ENCODE measurements at regions not wholly inside any gene's neighbourhood (a gene's known extent, or its start where the extent isn't known, plus 50 kb on each side); places are given as distances from the start of the nearest gene placed in this dataset.

GRCh38 chr6:95404777-95405176 lies 172.6 kb upstream of the MANEA start:
- ATAC-seq, result no peak
- Mint-ChIP-seq H3K4me1 (ENCODE audit: low read depth) (no peaks in the 10 kb centered on the region), H3K27me3 (ENCODE audit: low read depth) (no peaks in the 10 kb centered on the region), H3K4me3 (no peak overlapping the region), H3K9me3 (no peaks in the 10 kb centered on the region), H3K36me3 (ENCODE audit: insufficient read depth) (no peaks in the 10 kb centered on the region)
- no peak for DNase-seq

- no peak for ATAC-seq
- Mint-ChIP-seq H3K4me3 (no peak overlapping the region), H3K9me3 (no peaks in the 10 kb centered on the region), H3K4me1 (ENCODE audit: low read depth) (no peaks in the 10 kb centered on the region), H3K36me3 (ENCODE audit: insufficient read depth) (no peaks in the 10 kb centered on the region), H3K27me3 (ENCODE audit: low read depth) (no peaks in the 10 kb centered on the region)
- DNase-seq, result no peak
These were observed 169.2 kb upstream of the MANEA start for GRCh38 chr6:95408111-95408510.

- no peaks in the 10 kb centered on the region for H3K36me3 Mint-ChIP-seq (ENCODE audit: insufficient read depth)
- H3K4me3 Mint-ChIP-seq, result no peak overlapping the region
- DNase-seq (no peak), ATAC-seq (no peak)
- no peaks in the 10 kb centered on the region for H3K4me1 Mint-ChIP-seq (ENCODE audit: low read depth)
- H3K27me3 Mint-ChIP-seq (ENCODE audit: low read depth), result no peaks in the 10 kb centered on the region
- H3K9me3 Mint-ChIP-seq, result no peaks in the 10 kb centered on the region
These were observed 167.2 kb upstream of the MANEA start for GRCh38 chr6:95410168-95410567.

- no peak overlapping the region for H3K4me3 Mint-ChIP-seq
- no peaks in the 10 kb centered on the region for H3K36me3 Mint-ChIP-seq (ENCODE audit: insufficient read depth)
- H3K4me1 Mint-ChIP-seq (ENCODE audit: low read depth), result no peaks in the 10 kb centered on the region
- H3K9me3 Mint-ChIP-seq, result no peaks in the 10 kb centered on the region
- no peak for DNase-seq
- ATAC-seq, result no peak
- H3K27me3 Mint-ChIP-seq (ENCODE audit: low read depth), result no peaks in the 10 kb centered on the region
These were observed 163.5 kb upstream of the MANEA start for GRCh38 chr6:95413789-95414188.

- Mint-ChIP-seq H3K27me3 (ENCODE audit: low read depth) (no peaks in the 10 kb centered on the region), H3K36me3 (ENCODE audit: insufficient read depth) (no peaks in the 10 kb centered on the region), H3K4me1 (ENCODE audit: low read depth) (no peaks in the 10 kb centered on the region), H3K4me3 (no peak overlapping the region), H3K9me3 (peaks cover 11% of the 10 kb centered on the region)
- DNase-seq (no peak), ATAC-seq (no peak)
These were observed 159.5 kb upstream of the MANEA start for GRCh38 chr6:95417856-95418255.

DNA sequence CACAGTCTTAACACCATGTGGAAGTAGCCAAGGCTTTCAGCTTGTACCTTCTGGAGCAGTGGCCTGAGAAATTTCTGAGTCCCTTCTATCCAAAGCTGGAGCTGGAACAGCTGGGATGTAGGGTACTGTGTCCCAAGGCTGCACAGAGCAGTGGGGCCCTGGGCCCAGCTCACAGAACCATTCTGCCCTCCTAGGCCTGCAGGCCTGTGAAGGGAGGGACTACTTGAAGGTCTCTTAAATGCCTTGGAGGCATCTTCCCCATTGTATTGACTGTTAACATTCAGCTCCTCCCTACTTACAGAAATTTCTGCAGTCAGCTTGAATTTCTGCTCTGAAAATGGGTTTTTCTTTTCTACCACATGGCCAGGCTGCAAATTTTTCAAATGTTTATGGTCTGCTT lies 156.5 kb upstream of the MANEA start:
- Mint-ChIP-seq H3K36me3 (ENCODE audit: insufficient read depth) (no peaks in the 10 kb centered on the region), H3K9me3 (peaks cover 11% of the 10 kb centered on the region), H3K27me3 (ENCODE audit: low read depth) (no peaks in the 10 kb centered on the region), H3K4me1 (ENCODE audit: low read depth) (no peaks in the 10 kb centered on the region), H3K4me3 (no peak overlapping the region)
- ATAC-seq, result no peak
- no peak for DNase-seq

DNA sequence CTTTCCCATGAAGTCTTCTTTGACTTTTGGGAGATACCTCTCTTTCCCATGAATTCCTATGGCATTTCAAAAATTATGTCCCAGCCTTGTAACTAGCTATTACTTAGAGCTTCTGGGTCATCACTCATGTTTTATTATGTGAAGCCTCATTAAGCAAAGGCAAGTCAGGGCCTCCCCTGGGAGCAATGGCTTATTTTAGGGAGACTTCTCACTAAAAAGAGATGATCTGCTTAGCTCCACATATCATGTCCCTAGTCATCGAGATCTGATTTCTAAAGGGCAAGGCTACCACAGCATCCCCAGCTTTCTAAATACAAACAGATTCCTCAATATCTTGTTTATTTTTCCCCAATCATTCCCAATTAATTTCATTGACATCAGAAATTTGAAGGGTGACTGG lies 154.0 kb upstream of the MANEA start:
- no peak overlapping the region for H3K4me3 Mint-ChIP-seq
- no peak for ATAC-seq
- H3K4me1 Mint-ChIP-seq (ENCODE audit: low read depth), result no peaks in the 10 kb centered on the region

DNA sequence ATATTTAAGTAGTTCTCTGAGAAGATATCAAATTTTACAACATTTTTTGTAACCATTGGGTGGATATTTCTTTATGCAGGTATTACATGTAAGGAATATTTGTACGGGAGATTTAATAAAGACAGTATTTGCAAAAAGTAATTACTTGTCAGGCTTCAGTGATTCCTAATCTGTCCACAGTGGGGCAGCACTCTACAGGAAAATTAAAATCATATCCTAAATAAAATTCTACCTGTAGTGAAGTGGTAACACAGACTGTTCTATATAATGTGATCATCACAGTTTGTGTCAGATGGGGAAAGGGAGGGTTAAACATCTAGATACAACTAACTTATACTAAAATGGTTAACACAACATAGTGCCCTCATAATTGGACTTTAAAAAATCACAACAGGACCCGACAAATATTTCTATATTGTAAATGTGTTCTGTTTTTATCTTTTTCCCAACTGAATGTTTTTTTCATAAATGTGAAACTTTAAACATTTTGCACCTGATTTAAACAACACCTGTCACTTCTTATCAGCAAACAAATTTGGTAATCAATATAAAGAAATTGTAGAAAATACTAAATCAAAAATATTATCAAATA lies 145.6 kb upstream of the MANEA start:
- no peaks in the 10 kb centered on the region for H3K27me3 Mint-ChIP-seq (ENCODE audit: low read depth)
- no peaks in the 10 kb centered on the region for H3K36me3 Mint-ChIP-seq (ENCODE audit: insufficient read depth)
- DNase-seq, result peak; percentile 5
- ATAC-seq, result no peak
- no peaks in the 10 kb centered on the region for H3K9me3 Mint-ChIP-seq
- no peaks in the 10 kb centered on the region for H3K4me1 Mint-ChIP-seq (ENCODE audit: low read depth)
- H3K4me3 Mint-ChIP-seq, result no peak overlapping the region

More for the DNA sequence above, 154.0 kb upstream of the MANEA start:
- Mint-ChIP-seq H3K27me3 (ENCODE audit: low read depth) (no peaks in the 10 kb centered on the region), H3K9me3 (peaks cover 11% of the 10 kb centered on the region), H3K36me3 (ENCODE audit: insufficient read depth) (no peaks in the 10 kb centered on the region)
- DNase-seq, result no peak

GRCh38 chr6:95439741-95440140 lies 137.6 kb upstream of the MANEA start:
- Mint-ChIP-seq H3K27me3 (ENCODE audit: low read depth) (no peaks in the 10 kb centered on the region), H3K4me3 (no peak overlapping the region), H3K36me3 (ENCODE audit: insufficient read depth) (no peaks in the 10 kb centered on the region)

DNA sequence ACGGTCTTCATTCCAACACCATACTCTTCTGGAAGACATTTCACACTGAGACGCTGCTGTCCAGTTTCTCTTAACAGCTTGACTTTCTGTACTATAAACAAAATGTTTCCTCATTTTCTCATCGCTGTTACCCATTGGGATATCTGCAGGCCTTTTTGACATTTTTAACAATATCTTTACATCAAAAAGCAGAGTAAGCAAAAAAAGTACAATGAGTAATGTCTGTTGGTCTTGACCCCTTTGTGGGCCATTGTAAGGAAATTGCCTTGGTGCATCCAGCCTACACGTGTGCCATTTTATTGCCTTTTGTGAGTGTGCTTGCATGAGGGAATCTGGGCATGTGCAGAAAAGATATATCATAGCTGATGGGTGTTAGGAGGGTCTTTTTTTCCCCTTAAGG lies 129.1 kb upstream of the MANEA start:
- no peak overlapping the region for H3K4me3 Mint-ChIP-seq
- no peaks in the 10 kb centered on the region for H3K9me3 Mint-ChIP-seq
- no peaks in the 10 kb centered on the region for H3K36me3 Mint-ChIP-seq (ENCODE audit: insufficient read depth)
- no peaks in the 10 kb centered on the region for H3K4me1 Mint-ChIP-seq (ENCODE audit: low read depth)
- H3K27me3 Mint-ChIP-seq (ENCODE audit: low read depth), result peaks cover 4% of the 10 kb centered on the region
- ATAC-seq, result no peak
- no peak for DNase-seq

More at GRCh38 chr6:95439741-95440140, 137.6 kb upstream of the MANEA start:
- ATAC-seq (no peak), DNase-seq (no peak)
- H3K9me3 Mint-ChIP-seq, result no peaks in the 10 kb centered on the region
- no peaks in the 10 kb centered on the region for H3K4me1 Mint-ChIP-seq (ENCODE audit: low read depth)

DNA sequence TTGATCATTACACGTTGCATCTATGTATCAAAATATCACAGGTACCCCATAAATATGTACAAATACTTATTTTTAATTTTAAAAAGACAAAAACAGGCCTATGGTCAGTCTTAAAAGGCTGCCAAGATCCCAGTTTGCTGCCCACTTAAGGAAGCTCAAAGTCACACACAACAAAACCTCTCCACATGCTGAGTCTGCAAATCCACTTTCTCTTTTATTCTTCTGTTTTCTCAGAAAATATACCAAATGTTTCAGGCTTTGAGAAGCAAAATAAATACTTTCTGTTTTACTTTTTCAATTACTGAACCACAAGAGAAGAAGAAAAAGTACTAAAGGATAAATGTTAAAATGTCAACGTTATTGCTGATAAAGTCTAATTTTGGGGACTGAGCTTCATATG lies 107.8 kb upstream of the MANEA start:
- Mint-ChIP-seq H3K9me3 (no peaks in the 10 kb centered on the region), H3K36me3 (ENCODE audit: insufficient read depth) (no peaks in the 10 kb centered on the region), H3K4me3 (no peak overlapping the region), H3K4me1 (ENCODE audit: low read depth) (no peaks in the 10 kb centered on the region), H3K27me3 (ENCODE audit: low read depth) (peaks cover 4% of the 10 kb centered on the region)
- ATAC-seq, result no peak
- DNase-seq, result no peak

DNA sequence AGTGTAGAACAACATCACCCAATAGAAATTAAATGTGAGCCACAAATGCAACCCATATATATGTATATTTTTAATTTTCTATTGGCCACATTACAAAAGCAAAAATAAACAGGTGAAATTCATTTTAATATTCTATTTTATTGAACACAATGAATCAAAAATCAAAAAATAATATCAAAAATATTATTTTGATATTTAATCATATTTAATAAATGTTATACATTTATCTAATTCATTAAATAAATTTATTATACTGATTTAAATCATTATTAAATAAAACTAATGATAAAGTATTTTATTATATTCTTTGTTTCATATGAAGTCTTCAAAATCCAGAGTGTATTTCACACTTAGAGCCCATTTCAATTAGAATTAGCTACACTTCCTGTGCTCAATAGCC lies 98.4 kb upstream of the MANEA start:
- H3K36me3 Mint-ChIP-seq (ENCODE audit: insufficient read depth), result no peaks in the 10 kb centered on the region
- H3K4me1 Mint-ChIP-seq (ENCODE audit: low read depth), result peaks cover 2% of the 10 kb centered on the region
- no peaks in the 10 kb centered on the region for H3K9me3 Mint-ChIP-seq
- H3K4me3 Mint-ChIP-seq, result no peak overlapping the region
- ATAC-seq (no peak), DNase-seq (no peak)
- H3K27me3 Mint-ChIP-seq (ENCODE audit: low read depth), result no peaks in the 10 kb centered on the region

DNA sequence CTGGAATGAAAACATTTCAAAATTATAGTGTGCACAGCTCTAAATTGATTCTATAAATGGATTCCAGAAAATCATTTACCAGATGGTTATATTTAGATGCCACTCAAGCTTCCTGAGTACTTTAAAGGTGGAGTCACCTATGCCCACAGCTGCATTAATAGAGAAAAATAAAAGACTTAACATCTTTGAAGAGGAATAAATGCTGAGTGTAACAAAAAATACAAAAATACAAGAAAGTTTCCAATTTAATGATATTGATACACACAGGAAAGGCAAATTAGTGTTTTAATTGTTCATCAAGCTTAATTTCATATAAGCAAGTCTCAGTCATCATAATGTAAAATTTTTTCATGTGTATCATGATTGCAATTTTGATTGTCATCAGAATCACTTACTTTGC lies 89.5 kb upstream of the MANEA start:
- ATAC-seq (no peak), DNase-seq (no peak)
- Mint-ChIP-seq H3K36me3 (ENCODE audit: insufficient read depth) (no peaks in the 10 kb centered on the region), H3K9me3 (no peaks in the 10 kb centered on the region), H3K27me3 (ENCODE audit: low read depth) (no peaks in the 10 kb centered on the region), H3K4me1 (ENCODE audit: low read depth) (peaks cover 9% of the 10 kb centered on the region), H3K4me3 (no peak overlapping the region)

DNA sequence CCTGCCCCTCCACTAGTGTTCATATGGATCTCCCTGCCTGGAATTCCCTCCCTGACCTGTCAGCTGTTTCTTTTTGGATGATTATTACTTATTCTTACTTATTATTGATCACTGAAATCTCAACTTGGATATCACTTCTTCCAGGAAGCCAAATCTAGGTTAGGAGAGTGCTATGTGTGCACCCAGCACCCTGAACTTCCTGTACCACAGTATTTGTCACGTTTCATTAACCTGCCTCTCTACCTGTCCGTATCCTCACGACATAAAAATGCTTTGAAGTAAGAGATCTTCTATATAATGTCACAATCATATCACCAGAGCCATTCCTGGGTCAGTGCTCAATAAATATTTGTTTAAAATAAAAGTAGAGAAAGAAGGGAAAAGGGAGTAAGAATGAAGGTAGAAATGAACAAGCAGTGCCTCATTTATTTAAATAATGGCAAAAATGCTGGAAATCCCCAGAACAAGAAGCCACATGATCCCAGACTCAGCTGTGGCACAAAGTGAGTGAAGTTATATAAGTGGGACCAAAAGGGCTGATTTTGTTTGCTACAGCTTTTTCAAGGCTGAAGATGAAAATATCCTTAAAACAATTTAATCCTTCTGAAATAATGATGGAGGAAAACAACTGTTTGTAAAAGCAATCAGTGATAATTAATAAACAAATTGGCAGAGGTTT lies 88.0 kb upstream of the MANEA start:
- no peaks in the 10 kb centered on the region for H3K36me3 Mint-ChIP-seq (ENCODE audit: insufficient read depth)
- DNase-seq, result no peak
- no peaks in the 10 kb centered on the region for H3K9me3 Mint-ChIP-seq
- H3K4me3 Mint-ChIP-seq, result no peak overlapping the region
- peaks cover 9% of the 10 kb centered on the region for H3K4me1 Mint-ChIP-seq (ENCODE audit: low read depth)
- ATAC-seq, result no peak
- H3K27me3 Mint-ChIP-seq (ENCODE audit: low read depth), result no peaks in the 10 kb centered on the region

- Mint-ChIP-seq H3K27me3 (ENCODE audit: low read depth) (no peaks in the 10 kb centered on the region), H3K4me1 (ENCODE audit: low read depth) (peaks cover 3% of the 10 kb centered on the region), H3K4me3 (no peak overlapping the region), H3K9me3 (no peaks in the 10 kb centered on the region), H3K36me3 (ENCODE audit: insufficient read depth) (no peaks in the 10 kb centered on the region)
- DNase-seq, result no peak
- no peak for ATAC-seq
These were observed 80.4 kb upstream of the MANEA start for GRCh38 chr6:95496769-95497426.
